ENCODE measurements at regions not wholly inside any gene's neighbourhood (a gene's known extent, or its start where the extent isn't known, plus 50 kb on each side); places are given as distances from the start of the nearest gene placed in this dataset.

- no peak for TF ChIP-seq CTCF (IDR thresholded peaks at IDR 0.05; ENCODE audit: insufficient read depth, low read length, missing control alignments)
- POLR2A ChIA-PET, result no interaction called here
- CTCF ChIA-PET, result no interaction called here
- no peak for DNase-seq (ENCODE audit: low read depth, low spot score)
- H3K4me3 ChIP-seq (ENCODE audit: low read depth, low read length), result no peak overlapping the region
Observed at GRCh38 chr3:188041193-188041592, 112.8 kb upstream of the LPP start.

GRCh38 chr3:188041895-188042294 is 112.1 kb upstream of the LPP start:
- no peak for TF ChIP-seq CTCF (IDR thresholded peaks at IDR 0.05; ENCODE audit: insufficient read depth, low read length, missing control alignments)
- no peak for DNase-seq (ENCODE audit: low read depth, low spot score)
- POLR2A ChIA-PET, result no interaction called here
- no peak overlapping the region for H3K4me3 ChIP-seq (ENCODE audit: low read depth, low read length)
- CTCF ChIA-PET, result interaction anchor here (1.3 kb wide), 1 partner anchor 302 kb away, joined by 3 read pairs; no protein-coding TSS in a partner anchor

- H3K4me3 ChIP-seq (ENCODE audit: low read depth, low read length), result no peak overlapping the region
- DNase-seq (ENCODE audit: low read depth, low spot score), result no peak
- no peak for TF ChIP-seq CTCF (IDR thresholded peaks at IDR 0.05; ENCODE audit: insufficient read depth, low read length, missing control alignments)
- ChIA-PET POLR2A (no interaction called here), CTCF (interaction anchor here (1.1 to 1.3 kb wide), 2 partner anchors 10 to 302 kb away, joined by 3 read pairs; no protein-coding TSS in a partner anchor)
Observed at GRCh38 chr3:188042466-188042865, 111.5 kb upstream of the LPP start.

- ChIA-PET POLR2A (no interaction called here), CTCF (interaction anchor here (2.0 kb wide), 1 partner anchor 296 kb away, joined by 7 read pairs; no protein-coding TSS in a partner anchor)
- DNase-seq (ENCODE audit: low read depth, low spot score), result no peak
- no peak for TF ChIP-seq CTCF (IDR thresholded peaks at IDR 0.05; ENCODE audit: insufficient read depth, low read length, missing control alignments)
- no peak overlapping the region for H3K4me3 ChIP-seq (ENCODE audit: low read depth, low read length)
Observed at GRCh38 chr3:188043891-188044290, 110.1 kb upstream of the LPP start.

- ChIA-PET POLR2A (no interaction called here), CTCF (interaction anchor here (0.6 to 1.2 kb wide), 2 partner anchors 13 to 224 kb away, joined by 3 to 4 read pairs; no protein-coding TSS in a partner anchor)
- no peak overlapping the region for H3K4me3 ChIP-seq (ENCODE audit: low read depth, low read length)
- no peak for DNase-seq (ENCODE audit: low read depth, low spot score)
- no peak for TF ChIP-seq CTCF (IDR thresholded peaks at IDR 0.05; ENCODE audit: insufficient read depth, low read length, missing control alignments)
Observed at GRCh38 chr3:188046561-188047211, 107.3 kb upstream of the LPP start.

GRCh38 chr3:188047536-188047935 is 106.4 kb upstream of the LPP start:
- no peak for TF ChIP-seq CTCF (IDR thresholded peaks at IDR 0.05; ENCODE audit: insufficient read depth, low read length, missing control alignments)
- POLR2A ChIA-PET, result no interaction called here

More at GRCh38 chr3:188047536-188047935, 106.4 kb upstream of the LPP start:
- H3K4me3 ChIP-seq (ENCODE audit: low read depth, low read length), result no peak overlapping the region
- CTCF ChIA-PET, result interaction anchor here (0.6 to 1.2 kb wide), 2 partner anchors 12 to 223 kb away, joined by 3 to 4 read pairs; no protein-coding TSS in a partner anchor
- no peak for DNase-seq (ENCODE audit: low read depth, low spot score)
